Upper lobe of left lung (tissue), 4 donors: ENCODE measurements at regions not wholly inside any gene's neighbourhood (a gene's known extent, or its start where the extent isn't known, plus 50 kb on each side); places are given as distances from the start of the nearest gene placed in this dataset.

ENCODE experiments used
- CTCF ChIP-seq, 6 experiments: fragments of 450-650 bp in 4 of 6; fragments of 200-600 bp in 2 of 6; sonication (generic) in 2 of 6; IDR thresholded peaks; one replicate each; pipeline ENCODE4 v1.5.1; 2016 to 2019; ENCODE audit warnings: antibody characterized with exemption in 6 of 6
- EP300 ChIP-seq, 4 donors: sonication (generic); formaldehyde crosslinking; IDR thresholded peaks; one replicate each; pipeline ENCODE4 v1.5.1; 2017; ENCODE audit warnings: antibody characterized with exemption in 4 of 4, control low read depth in 2 of 4
- POLR2A ChIP-seq, 4 donors: fragments of 450-650 bp; IDR thresholded peaks; one replicate each; pipeline ENCODE4 v1.5.1; 2016 to 2017; ENCODE audit warnings: antibody characterized with exemption in 4 of 4, mild to moderate bottlenecking in 2 of 4
- POLR2AphosphoS5 ChIP-seq, 2 donors: sonication (generic); formaldehyde crosslinking; IDR thresholded peaks; one replicate each; pipeline ENCODE4 v1.5.1; 2017; ENCODE audit warnings: antibody characterized with exemption in 2 of 2

GRCh38 chr14:105632010-105632409, 105.6 kb downstream of the TMEM121 start:
- no peak for TF ChIP-seq CTCF (IDR thresholded peaks at IDR 0.05)
- no peak for TF ChIP-seq POLR2A (IDR thresholded peaks at IDR 0.05)
- no peak for TF ChIP-seq POLR2AphosphoS5 (IDR thresholded peaks at IDR 0.05)
- TF ChIP-seq EP300 (IDR thresholded peaks at IDR 0.05), result no peak
